OCI-LY7 (cell line): ENCODE measurements at regions not wholly inside any gene's neighbourhood (a gene's known extent, or its start where the extent isn't known, plus 50 kb on each side); places are given as distances from the start of the nearest gene placed in this dataset.

Source experiments
- BruUV-seq: library from RNA; stranded (reverse); fragments of 400-500 nt; replicated peaks from 2 replicates; lab custom pipeline; 2021; lab: Mats Ljungman, UMichigan
- CTCF ChIA-PET: fragments of 300-600 bp; sonication (Branson Sonifier 250); formaldehyde crosslinking; loops from one replicate; lab custom pipeline; 2022; ENCODE audit warnings: antibody characterized with exemption; ENCODE audit not compliant: unreplicated experiment; lab: Charles Lee
- POLR2A ChIA-PET: fragments of 300-600 bp; sonication (Branson Sonifier 250); formaldehyde crosslinking; loops from one replicate; lab custom pipeline; 2022; ENCODE audit warnings: antibody characterized with exemption; lab: Charles Lee
- DNase-seq: peaks from one replicate; pipeline ENCODE4 v3.0.0-alpha.2; 2015; ENCODE audit warnings: low spot score
- H2AFZ ChIP-seq: fragments of 200-600 bp; sonication (generic), shearing (Covaris generic); 2 replicates; pipeline ENCODE4 v1.6.1; 2014; ENCODE audit warnings: mild to moderate bottlenecking, antibody characterized with exemption, low read length, moderate library complexity
- H3K27ac ChIP-seq: fragments of 200-600 bp; sonication (generic); 2 replicates; pipeline ENCODE4 v1.5.1; 2014; ENCODE audit warnings: mixed run types, low read depth, mild to moderate bottlenecking, moderate library complexity, low read length, inconsistent platforms; ENCODE audit not compliant: poor library complexity, severe bottlenecking
- H3K36me3 ChIP-seq: fragments of 200-600 bp; sonication (generic); 2 replicates; pipeline ENCODE4 v1.6.1; 2014; ENCODE audit warnings: mild to moderate bottlenecking, antibody characterized with exemption, low read length, moderate library complexity, mixed read lengths; ENCODE audit not compliant: insufficient read depth
- H3K4me1 ChIP-seq: fragments of 200-600 bp; sonication (generic); 2 replicates; pipeline ENCODE4 v1.5.1; 2014; ENCODE audit warnings: mild to moderate bottlenecking, low read length; ENCODE audit not compliant: insufficient read depth, poor library complexity, severe bottlenecking
- H3K4me2 ChIP-seq: fragments of 200-600 bp; sonication (generic); 2 replicates; pipeline ENCODE4 v1.6.1; 2014; ENCODE audit warnings: mild to moderate bottlenecking, low read length
- H3K4me3 ChIP-seq: fragments of 200-600 bp; sonication (generic); 2 replicates; pipeline ENCODE4 v1.5.1; 2014; ENCODE audit warnings: mild to moderate bottlenecking, low read depth, low read length; ENCODE audit not compliant: poor library complexity, severe bottlenecking
- H3K79me2 ChIP-seq: fragments of 200-600 bp; sonication (generic); 2 replicates; pipeline ENCODE4 v1.6.1; 2016; ENCODE audit warnings: low read depth, mild to moderate bottlenecking, low read length, moderate library complexity, mixed read lengths; ENCODE audit not compliant: insufficient read depth
- H3K9me2 ChIP-seq: fragments of 200-600 bp; sonication (generic); 2 replicates; pipeline ENCODE4 v1.6.1; 2016; ENCODE audit warnings: mild to moderate bottlenecking, low read length, mixed read lengths; ENCODE audit not compliant: insufficient read depth
- H3K9me3 ChIP-seq: fragments of 200-600 bp; sonication (generic); 2 replicates; pipeline ENCODE4 v1.6.1; 2014; ENCODE audit warnings: mild to moderate bottlenecking, mixed run types, low read length, mixed read lengths
- H4K20me1 ChIP-seq: fragments of 200-600 bp; sonication (generic); 2 replicates; pipeline ENCODE4 v1.6.1; 2014; ENCODE audit warnings: mild to moderate bottlenecking, antibody characterized with exemption, low read length, moderate library complexity, mixed read lengths; ENCODE audit not compliant: insufficient read depth
- EZH2phosphoT487 ChIP-seq: fragments of 200-600 bp; sonication (generic); IDR thresholded peaks from 2 replicates; pipeline ENCODE4 v1.6.1; 2018; ENCODE audit warnings: low read depth, borderline replicate concordance, mild to moderate bottlenecking, mixed run types, antibody characterized with exemption, low read length, moderate library complexity, mixed read lengths
- intact Hi-C: fragments of 100-400 bp; cut with micrococcal nuclease; formaldehyde crosslinking; loops from one replicate; pipeline ENCODE4 v1.10.0; 2022; ENCODE audit not compliant: unreplicated experiment
- TF ChIP-seq, protein P1 (sequence below): fragments of 200-600 bp; sonication (generic); conservative IDR thresholded peaks from 2 replicates; pipeline ENCODE4 v1.5.1; 2014; ENCODE audit warnings: mild to moderate bottlenecking, antibody characterized with exemption, low read length, moderate library complexity, mixed read lengths

DNA sequence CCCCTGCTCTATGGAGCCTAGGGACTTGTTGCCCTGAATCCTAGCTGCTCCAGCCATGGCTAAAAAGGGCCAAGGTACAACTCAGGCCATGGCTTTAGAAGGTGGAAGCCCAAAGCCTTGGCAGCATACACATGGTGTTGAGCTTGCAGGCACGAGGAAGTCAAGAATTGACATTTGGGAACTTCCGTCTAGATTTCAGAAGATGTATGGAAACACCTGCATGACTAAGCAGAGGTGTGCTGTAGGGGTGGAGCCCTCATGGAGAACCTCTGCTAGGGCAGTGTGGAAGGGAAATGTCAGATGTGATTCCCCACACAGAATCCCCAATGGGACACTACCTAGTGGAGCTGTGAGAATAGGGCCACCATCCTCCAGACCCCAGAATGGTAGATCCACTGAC is 95.1 kb upstream of the TMEM170B start:
- TF ChIP-seq, protein P1, sequence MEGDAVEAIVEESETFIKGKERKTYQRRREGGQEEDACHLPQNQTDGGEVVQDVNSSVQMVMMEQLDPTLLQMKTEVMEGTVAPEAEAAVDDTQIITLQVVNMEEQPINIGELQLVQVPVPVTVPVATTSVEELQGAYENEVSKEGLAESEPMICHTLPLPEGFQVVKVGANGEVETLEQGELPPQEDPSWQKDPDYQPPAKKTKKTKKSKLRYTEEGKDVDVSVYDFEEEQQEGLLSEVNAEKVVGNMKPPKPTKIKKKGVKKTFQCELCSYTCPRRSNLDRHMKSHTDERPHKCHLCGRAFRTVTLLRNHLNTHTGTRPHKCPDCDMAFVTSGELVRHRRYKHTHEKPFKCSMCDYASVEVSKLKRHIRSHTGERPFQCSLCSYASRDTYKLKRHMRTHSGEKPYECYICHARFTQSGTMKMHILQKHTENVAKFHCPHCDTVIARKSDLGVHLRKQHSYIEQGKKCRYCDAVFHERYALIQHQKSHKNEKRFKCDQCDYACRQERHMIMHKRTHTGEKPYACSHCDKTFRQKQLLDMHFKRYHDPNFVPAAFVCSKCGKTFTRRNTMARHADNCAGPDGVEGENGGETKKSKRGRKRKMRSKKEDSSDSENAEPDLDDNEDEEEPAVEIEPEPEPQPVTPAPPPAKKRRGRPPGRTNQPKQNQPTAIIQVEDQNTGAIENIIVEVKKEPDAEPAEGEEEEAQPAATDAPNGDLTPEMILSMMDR: no peak
- no peak for TF ChIP-seq EZH2phosphoT487
- no peaks in the 10 kb centered on the region for H3K36me3 ChIP-seq
- H3K79me2 ChIP-seq: no peaks in the 10 kb centered on the region
- ChIA-PET POLR2A (no interaction called here), CTCF (interaction anchor here (0.5 kb wide), 1 partner anchor 17 kb away, joined by 3 read pairs; no protein-coding TSS in a partner anchor)
- no peaks in the 10 kb centered on the region for H3K9me2 ChIP-seq
- intact Hi-C loops: no loop called here
- H3K4me2 ChIP-seq: no peak overlapping the region
- peaks cover 9% of the 10 kb centered on the region for H3K4me1 ChIP-seq
- no peak overlapping the region for H3K4me3 ChIP-seq
- H2AFZ ChIP-seq: no peak overlapping the region
- no peaks in the 10 kb centered on the region for H3K9me3 ChIP-seq
- H4K20me1 ChIP-seq: no peaks in the 10 kb centered on the region
- no peak overlapping the region for H3K27ac ChIP-seq
- no peak for DNase-seq
- no TSS peak for BruUV-seq

DNA sequence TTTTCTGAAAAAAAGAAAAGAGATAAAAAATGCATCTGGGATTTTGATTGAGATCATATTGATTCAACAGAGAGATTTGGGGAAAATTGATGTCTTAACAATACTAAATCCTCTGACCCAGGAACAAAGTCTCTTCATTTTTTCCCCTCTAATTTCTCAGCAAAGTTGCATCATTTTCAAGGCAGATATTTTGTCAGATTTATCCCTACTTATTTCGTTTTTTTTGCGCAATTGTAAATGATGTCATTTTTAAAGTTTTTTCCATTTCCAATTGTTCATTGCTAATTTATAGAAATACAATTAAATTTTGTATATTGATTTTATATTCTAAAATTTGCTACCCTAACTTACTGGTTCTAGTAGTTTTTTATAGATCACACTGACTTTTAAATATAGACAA is 97.7 kb upstream of the TMEM170B start:
- CTCF ChIA-PET: no interaction called here
- Histone ChIP-seq H3K27ac (no peak overlapping the region), H3K79me2 (no peaks in the 10 kb centered on the region), H4K20me1 (no peaks in the 10 kb centered on the region), H2AFZ (no peak overlapping the region), H3K9me2 (no peaks in the 10 kb centered on the region), H3K4me1 (peaks cover 4% of the 10 kb centered on the region), H3K4me2 (no peak overlapping the region), H3K4me3 (no peak overlapping the region), H3K36me3 (no peaks in the 10 kb centered on the region), H3K9me3 (no peaks in the 10 kb centered on the region)
- TF ChIP-seq EZH2phosphoT487: no peak
- TF ChIP-seq, protein P1: no peak
- BruUV-seq: no TSS peak
- intact Hi-C loops: no loop called here
- POLR2A ChIA-PET: interaction anchor here (0.6 to 0.7 kb wide), 3 partner anchors 82 to 915 kb away, joined by 3 to 6 read pairs (median 4); no protein-coding TSS in a partner anchor
- no peak for DNase-seq

DNA sequence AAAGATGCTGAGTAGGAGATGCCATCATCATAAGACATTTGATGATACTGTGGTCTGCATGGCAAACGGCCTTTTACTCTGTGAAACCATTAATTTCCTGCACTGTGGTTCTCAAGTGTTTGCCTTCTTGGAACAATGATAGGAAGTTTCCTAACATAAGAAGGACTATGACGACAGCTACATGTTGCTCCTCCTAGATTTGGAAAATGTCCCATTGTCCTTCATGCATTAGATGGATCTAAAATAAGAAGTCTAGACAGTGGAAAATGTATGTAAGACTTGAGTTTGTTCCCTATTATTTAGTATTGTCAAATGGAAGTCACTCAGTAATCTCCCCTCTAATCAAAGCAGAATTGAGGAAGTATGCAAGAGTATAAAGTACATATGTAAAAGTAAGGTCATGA is 98.5 kb upstream of the TMEM170B start:
- Histone ChIP-seq H3K9me2 (no peaks in the 10 kb centered on the region), H3K4me2 (no peak overlapping the region), H3K4me1 (no peaks in the 10 kb centered on the region), H3K79me2 (no peaks in the 10 kb centered on the region), H3K9me3 (no peaks in the 10 kb centered on the region), H4K20me1 (no peaks in the 10 kb centered on the region), H2AFZ (no peak overlapping the region), H3K36me3 (no peaks in the 10 kb centered on the region), H3K27ac (no peak overlapping the region), H3K4me3 (no peak overlapping the region)
- no peak for DNase-seq
- POLR2A ChIA-PET: interaction anchor here (0.6 to 2.7 kb wide), 7 partner anchors 10 to 914 kb away, joined by 3 to 10 read pairs (median 4); no protein-coding TSS in a partner anchor
- CTCF ChIA-PET: interaction anchor here (0.5 kb wide), 1 partner anchor 12 kb away, joined by 4 read pairs; no protein-coding TSS in a partner anchor
- no peak for TF ChIP-seq EZH2phosphoT487
- TF ChIP-seq, protein P1: no peak
- intact Hi-C loops: no loop called here
- BruUV-seq: no TSS peak
